ENCODE measurements at regions not wholly inside any gene's neighbourhood (a gene's known extent, or its start where the extent isn't known, plus 50 kb on each side); places are given as distances from the start of the nearest gene placed in this dataset.

DNA sequence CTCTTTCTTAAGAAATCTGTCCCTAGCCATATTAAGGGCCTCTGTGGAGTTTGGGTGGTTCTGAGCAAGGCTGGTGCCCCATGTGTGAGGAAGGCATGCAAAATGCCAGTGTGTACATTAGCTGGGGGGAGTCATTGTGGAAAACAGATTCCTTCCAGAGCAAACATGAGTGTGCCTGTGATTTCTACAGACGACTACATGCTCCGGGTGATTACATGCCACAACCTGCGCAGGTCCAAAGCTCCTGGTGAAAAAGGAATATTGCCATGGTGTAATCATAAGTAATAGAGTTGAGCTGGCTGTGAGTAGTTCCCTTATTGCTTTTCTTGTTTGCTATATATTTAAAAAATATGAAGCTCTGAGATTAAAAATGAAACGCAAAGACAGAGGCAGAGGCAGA, 102.1 kb downstream of the ACER2 start:
- TF ChIP-seq TAF1 (IDR thresholded peaks at IDR 0.05; ENCODE audit: borderline replicate concordance, insufficient read depth, low read length) (no peak), POLR2AphosphoS5 (IDR thresholded peaks at IDR 0.05; ENCODE audit: low read depth, low read length) (no peak)
